GM12878 (cell line): ENCODE measurements at regions not wholly inside any gene's neighbourhood (a gene's known extent, or its start where the extent isn't known, plus 50 kb on each side); places are given as distances from the start of the nearest gene placed in this dataset.

Experiments used
- ATAC-seq: fragments of 200-7000 bp; cut with Tn5 transposase; 3 replicates; pipeline ENCODE4 v1.9.1; 2020; ENCODE audit warnings: mild to moderate bottlenecking, moderate library complexity
- BruUV-seq: library from RNA; stranded (reverse); fragments of 400-500 nt; replicated peaks from 2 replicates; lab custom pipeline; 2021; lab: Mats Ljungman, UMichigan
- CTCF ChIA-PET: fragments of 300-600 bp; sonication (Branson Sonifier 250); formaldehyde crosslinking; extraction: SDS; loops from one replicate; lab custom pipeline; 2021; ENCODE audit warnings: inconsistent platforms; lab: Yijun Ruan, JAX
- POLR2A ChIA-PET: fragments of 350-600 bp; formaldehyde crosslinking; extraction: SDS; loops from one replicate; lab custom pipeline; 2021; ENCODE audit warnings: inconsistent platforms; lab: Charles Lee
- RAD21 ChIA-PET: fragments of 300-600 bp; sonication (Branson Sonifier 250); formaldehyde crosslinking; loops from one replicate; lab custom pipeline; 2023; ENCODE audit warnings: antibody characterized with exemption; ENCODE audit not compliant: unreplicated experiment; lab: Charles Lee
- SMC1A ChIA-PET: fragments of 300-600 bp; sonication (Branson Sonifier 250); formaldehyde crosslinking; loops from one replicate; lab custom pipeline; 2023; ENCODE audit not compliant: unreplicated experiment, uncharacterized antibody; lab: Charles Lee
- DNase-seq: peaks from one replicate; pipeline ENCODE4 v3.0.0-alpha.2; 2011; ENCODE audit warnings: low read depth, low spot score
- FAIRE-seq: peaks from 3 replicates; lab custom pipeline; 2011; peaks lifted over from hg19 to GRCh38; lab: Jason Lieb, UNC
- H2AFZ ChIP-seq: 2 replicates; pipeline ENCODE4 v1.6.0; 2011; ENCODE audit warnings: low read depth, low read length, control low read depth; ENCODE audit not compliant: control insufficient read depth
- H3K27ac ChIP-seq: 2 replicates; pipeline ENCODE4 v1.5.1; 2011; ENCODE audit warnings: control low read depth; ENCODE audit not compliant: control insufficient read depth, insufficient read depth
- H3K27me3 ChIP-seq, 2 experiments: replicated peaks in 1 of 2; 2 replicates each; pipeline versions ENCODE4 v1.6.0 to v1.6.1; 2011; ENCODE audit warnings: low read length in 1 of 2; ENCODE audit not compliant: control insufficient read depth in 2 of 2, insufficient read depth in 2 of 2
- H3K36me3 ChIP-seq, 2 experiments: 2 replicates each; pipeline ENCODE4 v1.5.1; 2011; ENCODE audit warnings: low read length in 1 of 2; ENCODE audit not compliant: control insufficient read depth in 2 of 2, insufficient read depth in 2 of 2
- H3K4me1 ChIP-seq: 2 replicates; pipeline ENCODE4 v1.6.1; 2011; ENCODE audit warnings: mild to moderate bottlenecking, low read length, moderate library complexity, mixed read lengths; ENCODE audit not compliant: control insufficient read depth, insufficient read depth
- H3K4me2 ChIP-seq: 2 replicates; pipeline ENCODE4 v1.6.0; 2011; ENCODE audit warnings: control low read depth; ENCODE audit not compliant: control insufficient read depth, insufficient read depth
- H3K4me3 ChIP-seq: fragments of 200-600 bp; sonication (generic); 2 replicates; pipeline ENCODE4 v1.5.1; 2016
- H3K79me2 ChIP-seq: 2 replicates; pipeline ENCODE4 v1.6.0; 2011; ENCODE audit warnings: low read length; ENCODE audit not compliant: control insufficient read depth, insufficient read depth
- H3K9ac ChIP-seq: 2 replicates; pipeline ENCODE4 v1.8.0; 2011; ENCODE audit warnings: low read length, control low read depth, mixed read lengths; ENCODE audit not compliant: control insufficient read depth, insufficient read depth
- H3K9me3 ChIP-seq: replicated peaks from 3 replicates; pipeline ENCODE4 v1.5.1; 2011; ENCODE audit warnings: mild to moderate bottlenecking, low read length; ENCODE audit not compliant: control insufficient read depth, insufficient read depth
- H4K20me1 ChIP-seq: 2 replicates; pipeline ENCODE4 v1.6.0; 2011; ENCODE audit not compliant: control insufficient read depth, insufficient read depth
- BMI1 ChIP-seq: fragments of 450-650 bp; IDR thresholded peaks from 2 replicates; pipeline ENCODE4 v1.6.1; 2016; ENCODE audit warnings: mild to moderate bottlenecking, moderate library complexity, borderline replicate concordance
- CHD4 ChIP-seq: fragments of 200-600 bp; sonication (generic); IDR thresholded peaks from 2 replicates; pipeline ENCODE4 v1.6.1; 2016; ENCODE audit warnings: mild to moderate bottlenecking
- CTCF ChIP-seq, 3 experiments: IDR thresholded peaks in 2 of 3; conservative IDR thresholded peaks in 1 of 3; 2 replicates each; pipeline ENCODE4 v1.5.1; 2011; ENCODE audit warnings: low read depth in 3 of 3, low read length in 3 of 3, mild to moderate bottlenecking in 3 of 3, control low read depth in 2 of 3, moderate library complexity in 2 of 3, inconsistent platforms in 1 of 3, mixed read lengths in 1 of 3; ENCODE audit not compliant: control insufficient read depth in 2 of 3, insufficient read depth in 1 of 3; ENCODE audit errors: extremely low read depth in 1 of 3
- EGR1 ChIP-seq, 2 experiments: IDR thresholded peaks; 1 replicate in 1 of 2; 2 replicates in 1 of 2; pipeline ENCODE4 v1.6.1; 2011 to 2012; ENCODE audit warnings: low read depth in 2 of 2, low read length in 2 of 2, borderline replicate concordance in 1 of 2, mild to moderate bottlenecking in 1 of 2, moderate library complexity in 1 of 2
- GATAD2B ChIP-seq: fragments of 450-650 bp; conservative IDR thresholded peaks from 2 replicates; pipeline ENCODE4 v1.6.1; 2017; ENCODE audit warnings: low read depth, mild to moderate bottlenecking, moderate library complexity
- POLR2AphosphoS5 ChIP-seq: IDR thresholded peaks from 2 replicates; pipeline ENCODE4 v1.6.1; 2011; ENCODE audit warnings: mild to moderate bottlenecking, low read length, inconsistent platforms
- RAD51 ChIP-seq: fragments of 450-650 bp; IDR thresholded peaks from 2 replicates; pipeline ENCODE4 v1.6.1; 2016; ENCODE audit warnings: moderate library complexity, mild to moderate bottlenecking, inconsistent platforms
- REST ChIP-seq: IDR thresholded peaks from 2 replicates; pipeline ENCODE4 v1.6.1; 2012; ENCODE audit warnings: mild to moderate bottlenecking, low read depth, low read length
- RFX5 ChIP-seq: IDR thresholded peaks from 2 replicates; pipeline ENCODE4 v1.6.1; 2011; ENCODE audit warnings: low read depth, low read length, improper control_type of control experiment
- TCF7 ChIP-seq: IDR thresholded peaks from 2 replicates; pipeline ENCODE4 v1.6.1; 2014; ENCODE audit warnings: antibody characterized with exemption, borderline replicate concordance
- USF1 ChIP-seq: IDR thresholded peaks from 2 replicates; pipeline ENCODE4 v1.6.1; 2011; ENCODE audit warnings: borderline replicate concordance, low read depth, mild to moderate bottlenecking, moderate library complexity, mixed read lengths, low read length; ENCODE audit not compliant: insufficient read depth; ENCODE audit errors: extremely low read length
- ZNF384 ChIP-seq: IDR thresholded peaks from 2 replicates; pipeline ENCODE4 v1.6.1; 2012; ENCODE audit warnings: low read depth, mild to moderate bottlenecking, low read length, improper control_type of control experiment, borderline replicate concordance
- WGBS: methylation state at CpG from one replicate; pipeline ENCODE4 v1.1.6; 2016; ENCODE audit warnings: low lambda C conversion rate; ENCODE audit not compliant: insufficient replicate concordance, insufficient coverage; ENCODE audit errors: missing lambda C conversion rate; 5-methylcytosine and 5-hydroxymethylcytosine counted together
- in situ Hi-C: fragments of 300-500 bp; cut with MboI; formaldehyde crosslinking; loops from 9 replicates; pipeline ENCODE4 v1.14.3; 2018; ENCODE audit warnings: mixed read lengths
- intact Hi-C: fragments of 100-400 bp; cut with micrococcal nuclease; formaldehyde crosslinking; loops from one replicate; pipeline ENCODE4 v1.14.2; 2022; ENCODE audit not compliant: unreplicated experiment
- TF ChIP-seq, protein P1 (sequence below): fragments of 450-650 bp; IDR thresholded peaks from 2 replicates; pipeline ENCODE4 v1.6.1; 2016; ENCODE audit warnings: mild to moderate bottlenecking
- TF ChIP-seq, protein P2 (sequence below): IDR thresholded peaks from 2 replicates; pipeline ENCODE4 v1.6.1; 2012; ENCODE audit warnings: low read depth, low read length, improper control_type of control experiment

DNA sequence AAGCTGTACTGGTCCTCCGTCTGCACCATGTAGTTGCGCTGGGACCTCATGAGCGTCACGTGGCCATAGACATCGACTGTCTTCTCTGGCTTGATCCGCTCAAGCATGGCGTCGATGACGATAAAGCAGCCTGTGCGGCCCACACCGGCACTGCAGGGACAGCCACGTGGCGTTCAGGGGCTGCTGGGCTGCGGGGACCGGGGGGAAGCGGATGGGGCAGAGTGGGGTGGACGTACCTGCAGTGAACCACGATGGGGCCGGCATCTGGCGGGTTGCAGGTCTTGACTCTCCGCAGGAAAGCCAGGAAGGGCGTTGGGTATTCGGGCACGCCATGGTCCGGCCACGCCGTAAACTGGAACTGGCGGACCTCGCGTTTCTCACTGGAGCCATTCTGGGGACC lies 128.5 kb downstream of the PTPRS start (continued):
- TF ChIP-seq REST (no peak), USF1 (no peak), BMI1 (no peak), TCF7 (no peak), CHD4 (no peak)
- TF ChIP-seq, protein P1, sequence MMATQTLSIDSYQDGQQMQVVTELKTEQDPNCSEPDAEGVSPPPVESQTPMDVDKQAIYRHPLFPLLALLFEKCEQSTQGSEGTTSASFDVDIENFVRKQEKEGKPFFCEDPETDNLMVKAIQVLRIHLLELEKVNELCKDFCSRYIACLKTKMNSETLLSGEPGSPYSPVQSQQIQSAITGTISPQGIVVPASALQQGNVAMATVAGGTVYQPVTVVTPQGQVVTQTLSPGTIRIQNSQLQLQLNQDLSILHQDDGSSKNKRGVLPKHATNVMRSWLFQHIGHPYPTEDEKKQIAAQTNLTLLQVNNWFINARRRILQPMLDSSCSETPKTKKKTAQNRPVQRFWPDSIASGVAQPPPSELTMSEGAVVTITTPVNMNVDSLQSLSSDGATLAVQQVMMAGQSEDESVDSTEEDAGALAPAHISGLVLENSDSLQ = no peak

DNA sequence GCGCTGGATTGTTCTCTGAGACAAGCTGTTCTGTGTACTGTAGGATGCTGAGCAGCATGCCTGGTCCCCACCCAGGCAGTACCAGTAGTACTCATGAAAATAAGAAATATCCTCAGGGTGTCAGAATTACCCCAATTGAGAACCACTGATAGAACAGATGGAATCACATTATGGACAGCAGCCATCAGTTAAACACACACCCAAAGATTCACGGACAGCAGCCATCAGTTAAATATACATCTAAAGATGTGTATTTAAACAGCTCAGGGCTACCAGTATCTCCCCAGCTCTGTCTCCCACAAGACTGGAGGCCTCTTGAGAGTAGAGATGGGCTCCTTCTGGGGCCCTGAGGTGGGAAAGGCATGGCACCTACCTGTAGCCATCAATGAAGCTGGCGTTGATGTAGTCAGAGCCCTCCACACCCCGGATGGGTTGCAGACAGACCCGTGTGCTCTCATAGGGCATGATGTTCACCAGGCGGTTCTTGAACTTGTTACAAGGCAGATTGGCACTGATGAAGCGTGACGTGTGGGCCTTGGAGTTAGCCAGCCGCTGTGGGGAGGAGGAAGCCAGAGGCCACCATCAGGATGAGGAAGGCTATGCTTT lies 129.3 kb downstream of the PTPRS start:
- Histone ChIP-seq H3K27ac (no peak overlapping the region), H3K4me1 (peaks cover 4% of the 10 kb centered on the region), H4K20me1 (no peaks in the 10 kb centered on the region), H3K9ac (no peak overlapping the region), H2AFZ (no peak overlapping the region), H3K9me3 (no peaks in the 10 kb centered on the region; the same call in 2 of the 3 replicates), H3K4me3 (no peak overlapping the region), H3K27me3 (no peaks in the 10 kb centered on the region), H3K79me2 (no peaks in the 10 kb centered on the region), H3K4me2 (no peak overlapping the region), H3K36me3 (no peaks in the 10 kb centered on the region)
- ATAC-seq (no peak), DNase-seq (no peak), FAIRE-seq (no peak)
- CTCF ChIA-PET = interaction anchor here (0.6 kb wide), 1 partner anchor 108 kb away, joined by 4 read pairs; no protein-coding TSS in a partner anchor
- BruUV-seq = no TSS peak
- POLR2A ChIA-PET = no interaction called here
- intact Hi-C loops (no loop called here), in situ Hi-C loops (no loop called here)
- SMC1A ChIA-PET = no interaction called here
- 66% methylated on average over 9 of the region's 9 CpGs for WGBS
- RAD21 ChIA-PET = no interaction called here
- TF ChIP-seq, protein P2, sequence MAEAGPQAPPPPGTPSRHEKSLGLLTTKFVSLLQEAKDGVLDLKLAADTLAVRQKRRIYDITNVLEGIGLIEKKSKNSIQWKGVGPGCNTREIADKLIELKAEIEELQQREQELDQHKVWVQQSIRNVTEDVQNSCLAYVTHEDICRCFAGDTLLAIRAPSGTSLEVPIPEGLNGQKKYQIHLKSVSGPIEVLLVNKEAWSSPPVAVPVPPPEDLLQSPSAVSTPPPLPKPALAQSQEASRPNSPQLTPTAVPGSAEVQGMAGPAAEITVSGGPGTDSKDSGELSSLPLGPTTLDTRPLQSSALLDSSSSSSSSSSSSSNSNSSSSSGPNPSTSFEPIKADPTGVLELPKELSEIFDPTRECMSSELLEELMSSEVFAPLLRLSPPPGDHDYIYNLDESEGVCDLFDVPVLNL = no peak
- no peak for TF ChIP-seq POLR2AphosphoS5
- no peak for TF ChIP-seq RFX5
- no peak for TF ChIP-seq RAD51
- no peak for TF ChIP-seq GATAD2B
- TF ChIP-seq ZNF384 = no peak
- no peak for TF ChIP-seq CTCF (IDR thresholded peaks at IDR 0.05 in 2 of 3, conservative IDR thresholded peaks at IDR 0.05 in 1 of 3; ENCODE audit: control insufficient read depth in 2 of 3, extremely low read depth in 1 of 3, insufficient read depth in 1 of 3, low read depth in 3 of 3, low read length in 3 of 3)
- no peak for TF ChIP-seq EGR1 (IDR thresholded peaks at IDR 0.05; ENCODE audit: borderline replicate concordance in 1 of 2, low read depth in 2 of 2, low read length in 2 of 2)
